ENCODE measurements at regions not wholly inside any gene's neighbourhood (a gene's known extent, or its start where the extent isn't known, plus 50 kb on each side); places are given as distances from the start of the nearest gene placed in this dataset.

DNA sequence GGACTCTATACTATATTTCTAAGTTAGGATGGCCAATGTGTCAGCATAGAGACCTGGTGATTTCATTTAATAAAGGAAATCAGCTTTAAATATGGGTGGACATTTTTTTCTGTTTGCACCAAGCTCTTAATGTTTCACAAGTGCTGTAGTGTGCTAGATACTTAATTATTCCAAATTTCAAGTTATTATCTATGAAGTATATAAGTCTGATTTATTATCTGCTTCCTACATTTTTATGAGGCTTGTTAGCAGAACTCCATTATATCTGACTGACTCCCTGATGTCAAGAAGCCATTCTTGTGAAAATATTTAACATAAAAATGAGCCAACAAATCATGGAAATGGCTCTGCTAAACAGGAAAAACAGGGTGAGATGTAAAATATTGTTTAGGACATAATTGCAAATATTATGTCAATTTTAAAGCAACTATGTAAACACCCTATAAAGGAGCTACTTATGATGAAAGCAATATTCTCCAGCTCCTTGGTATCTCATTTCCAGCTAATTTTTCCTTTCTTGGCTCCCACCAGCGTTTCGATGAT is 1415.2 kb downstream of the GATA3 start:
- TF ChIP-seq, protein P1, sequence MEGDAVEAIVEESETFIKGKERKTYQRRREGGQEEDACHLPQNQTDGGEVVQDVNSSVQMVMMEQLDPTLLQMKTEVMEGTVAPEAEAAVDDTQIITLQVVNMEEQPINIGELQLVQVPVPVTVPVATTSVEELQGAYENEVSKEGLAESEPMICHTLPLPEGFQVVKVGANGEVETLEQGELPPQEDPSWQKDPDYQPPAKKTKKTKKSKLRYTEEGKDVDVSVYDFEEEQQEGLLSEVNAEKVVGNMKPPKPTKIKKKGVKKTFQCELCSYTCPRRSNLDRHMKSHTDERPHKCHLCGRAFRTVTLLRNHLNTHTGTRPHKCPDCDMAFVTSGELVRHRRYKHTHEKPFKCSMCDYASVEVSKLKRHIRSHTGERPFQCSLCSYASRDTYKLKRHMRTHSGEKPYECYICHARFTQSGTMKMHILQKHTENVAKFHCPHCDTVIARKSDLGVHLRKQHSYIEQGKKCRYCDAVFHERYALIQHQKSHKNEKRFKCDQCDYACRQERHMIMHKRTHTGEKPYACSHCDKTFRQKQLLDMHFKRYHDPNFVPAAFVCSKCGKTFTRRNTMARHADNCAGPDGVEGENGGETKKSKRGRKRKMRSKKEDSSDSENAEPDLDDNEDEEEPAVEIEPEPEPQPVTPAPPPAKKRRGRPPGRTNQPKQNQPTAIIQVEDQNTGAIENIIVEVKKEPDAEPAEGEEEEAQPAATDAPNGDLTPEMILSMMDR (IDR thresholded peaks at IDR 0.05), result no peak
- TF ChIP-seq POLR2AphosphoS5 (IDR thresholded peaks at IDR 0.05; ENCODE audit: insufficient read depth in 1 of 2, low read depth in 1 of 2), result no peak
- intact Hi-C loops (cut with DNase I), result no loop called here
- Histone ChIP-seq H3K36me3 (no peaks in the 10 kb centered on the region), H3K4me3 (no peak overlapping the region), H3K27me3 (no peaks in the 10 kb centered on the region), H3K4me1 (no peaks in the 10 kb centered on the region), H3K27ac (no peak overlapping the region), H3K9me3 (no peaks in the 10 kb centered on the region)
- no peak for DNase-seq (ENCODE audit: extremely low spot score in 2 of 2)

DNA sequence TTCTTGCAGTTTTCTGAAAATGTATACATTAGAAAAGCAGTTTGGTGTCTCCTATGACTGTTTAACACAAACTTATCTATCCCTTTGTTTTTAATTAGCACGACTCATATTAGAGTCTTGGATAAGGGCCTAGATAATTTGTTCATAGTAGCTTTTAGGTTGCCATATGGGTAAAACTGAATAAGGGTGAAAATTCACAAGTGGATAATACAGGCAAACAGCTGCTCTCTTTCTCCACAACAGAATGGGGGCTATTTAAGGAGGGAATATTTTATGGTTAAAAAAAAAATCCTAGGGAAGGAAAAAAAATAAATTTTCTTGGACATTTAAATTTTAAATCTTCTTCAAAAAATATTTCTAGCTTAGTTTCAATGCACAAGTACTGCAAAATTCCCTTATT is 1416.1 kb downstream of the GATA3 start:
- intact Hi-C loops (cut with DNase I), result no loop called here

DNA sequence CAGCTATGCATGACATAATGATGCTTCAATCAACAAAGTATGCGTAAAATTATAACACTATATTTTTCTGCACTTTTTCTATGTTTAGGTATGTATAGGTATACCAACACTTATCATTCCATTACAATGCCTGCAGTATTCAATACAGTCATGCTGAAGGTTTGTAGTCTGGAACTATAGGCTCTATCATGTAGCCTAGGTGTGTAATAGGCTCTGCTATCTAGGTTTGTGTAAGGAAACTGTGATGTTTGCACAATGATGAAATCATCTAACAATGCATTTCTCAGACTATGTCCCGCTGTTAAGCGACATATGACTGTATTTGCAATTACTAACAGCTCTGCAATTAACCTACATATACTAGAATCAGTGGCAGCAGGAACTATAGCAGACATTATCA is 1447.5 kb downstream of the GATA3 start:
- TF ChIP-seq, protein P1 (IDR thresholded peaks at IDR 0.05), result no peak
- no peak for TF ChIP-seq POLR2AphosphoS5 (IDR thresholded peaks at IDR 0.05; ENCODE audit: insufficient read depth in 1 of 2, low read depth in 1 of 2)
- TF ChIP-seq POLR2A (IDR thresholded peaks at IDR 0.05), result no peak
- intact Hi-C loops (cut with DNase I), result no loop called here
- Histone ChIP-seq H3K36me3 (no peaks in the 10 kb centered on the region), H3K9me3 (no peaks in the 10 kb centered on the region), H3K27me3 (no peaks in the 10 kb centered on the region), H3K4me1 (no peaks in the 10 kb centered on the region), H3K27ac (no peak overlapping the region), H3K4me3 (no peak overlapping the region)
- no peak for DNase-seq (ENCODE audit: extremely low spot score in 2 of 2)

More for the DNA sequence above, 1416.1 kb downstream of the GATA3 start:
- H3K9me3 ChIP-seq, result no peaks in the 10 kb centered on the region
- H3K36me3 ChIP-seq, result no peaks in the 10 kb centered on the region
- no peak for DNase-seq (ENCODE audit: extremely low spot score in 2 of 2)
- TF ChIP-seq POLR2A (IDR thresholded peaks at IDR 0.05) (no peak), POLR2AphosphoS5 (IDR thresholded peaks at IDR 0.05; ENCODE audit: insufficient read depth in 1 of 2, low read depth in 1 of 2) (no peak)
- TF ChIP-seq, protein P1 (IDR thresholded peaks at IDR 0.05), result no peak
- H3K27me3 ChIP-seq, result no peaks in the 10 kb centered on the region
- no peaks in the 10 kb centered on the region for H3K4me1 ChIP-seq
- no peak overlapping the region for H3K27ac ChIP-seq
- no peak overlapping the region for H3K4me3 ChIP-seq

DNA sequence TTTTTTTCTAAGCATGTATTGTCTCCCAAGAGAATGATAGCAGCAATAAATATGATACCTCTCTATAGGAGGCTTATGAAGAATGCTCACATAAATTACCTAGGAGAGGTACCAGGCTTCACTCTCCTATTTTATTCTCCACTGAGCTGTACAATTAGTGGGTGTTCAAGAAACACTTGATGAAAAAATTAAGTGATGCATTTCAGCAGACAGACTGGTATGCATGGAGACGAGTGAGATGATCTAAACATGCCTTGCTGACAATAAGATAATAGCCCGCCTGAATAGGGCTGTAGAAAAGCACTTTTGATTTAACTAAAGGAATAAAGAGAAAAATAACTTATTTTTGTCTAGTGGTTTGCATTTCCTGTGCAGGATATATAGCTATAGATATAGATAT is 1449.7 kb downstream of the GATA3 start:
- H3K36me3 ChIP-seq, result no peaks in the 10 kb centered on the region
- no peaks in the 10 kb centered on the region for H3K27me3 ChIP-seq
- H3K4me1 ChIP-seq, result no peaks in the 10 kb centered on the region
- H3K27ac ChIP-seq, result no peak overlapping the region
- intact Hi-C loops (cut with DNase I), result no loop called here
- no peak for DNase-seq (ENCODE audit: extremely low spot score in 2 of 2)
- TF ChIP-seq POLR2AphosphoS5 (IDR thresholded peaks at IDR 0.05; ENCODE audit: insufficient read depth in 1 of 2, low read depth in 1 of 2) (no peak), POLR2A (IDR thresholded peaks at IDR 0.05) (no peak)
- TF ChIP-seq, protein P1 (IDR thresholded peaks at IDR 0.05), result no peak
- H3K4me3 ChIP-seq, result no peak overlapping the region
- H3K9me3 ChIP-seq, result no peaks in the 10 kb centered on the region

DNA sequence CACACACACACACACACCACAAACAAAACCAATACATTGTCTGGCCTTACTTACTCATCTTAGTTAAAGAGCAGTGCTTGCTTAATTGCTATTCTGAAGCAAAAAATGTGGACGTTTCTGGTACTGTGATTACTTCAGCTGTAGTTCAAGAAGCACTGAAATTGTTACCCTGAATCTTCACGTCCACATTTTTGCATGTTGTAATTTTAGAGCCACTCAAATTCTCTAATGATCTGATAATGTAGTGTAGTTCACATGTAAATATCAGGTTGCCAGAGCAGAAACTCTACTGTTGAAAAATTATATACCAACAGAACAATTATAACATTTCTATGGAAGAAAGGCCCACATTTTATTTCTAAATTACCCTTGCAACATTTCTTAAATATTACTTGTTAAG is 1451.1 kb downstream of the GATA3 start:
- Histone ChIP-seq H3K27ac (no peak overlapping the region), H3K4me1 (no peaks in the 10 kb centered on the region), H3K9me3 (no peaks in the 10 kb centered on the region), H3K27me3 (no peaks in the 10 kb centered on the region), H3K36me3 (no peaks in the 10 kb centered on the region), H3K4me3 (no peak overlapping the region)
- no peak for TF ChIP-seq POLR2AphosphoS5 (IDR thresholded peaks at IDR 0.05; ENCODE audit: insufficient read depth in 1 of 2, low read depth in 1 of 2)
- DNase-seq (ENCODE audit: extremely low spot score in 2 of 2), result no peak
- intact Hi-C loops (cut with DNase I), result no loop called here
